Neural progenitor cell (in vitro differentiated cells): ENCODE measurements at regions not wholly inside any gene's neighbourhood (a gene's known extent, or its start where the extent isn't known, plus 50 kb on each side); places are given as distances from the start of the nearest gene placed in this dataset.
A peak's percentile ranks its signal among the peaks of the same experiment; 100 is the strongest.

ENCODE experiments used
- DNase-seq: peaks from one replicate; pipeline ENCODE4 v3.0.0-alpha.2; 2016; ENCODE audit warnings: low spot score
- H2AFZ ChIP-seq: fragments of 200-600 bp; sonication (generic); replicated peaks from 2 replicates; pipeline ENCODE4 v1.6.1; 2016; ENCODE audit warnings: antibody characterized with exemption
- H3F3A ChIP-seq: fragments of 200-600 bp; sonication (generic); 2 replicates; pipeline ENCODE4 v1.6.1; 2016; ENCODE audit warnings: antibody characterized with exemption, low read depth
- H3K27ac ChIP-seq: fragments of 200-600 bp; sonication (generic); 2 replicates; pipeline ENCODE4 v1.5.1; 2016; ENCODE audit warnings: mild to moderate bottlenecking
- H3K27me3 ChIP-seq: fragments of 200-600 bp; sonication (generic); 2 replicates; pipeline ENCODE4 v1.6.1; 2016; ENCODE audit warnings: mild to moderate bottlenecking, moderate library complexity
- H3K36me3 ChIP-seq: fragments of 200-600 bp; sonication (generic); 2 replicates; pipeline ENCODE4 v1.5.1; 2016
- H3K4me1 ChIP-seq: fragments of 200-600 bp; sonication (generic); 2 replicates; pipeline ENCODE4 v1.6.1; 2016; ENCODE audit warnings: mixed run types
- H3K4me2 ChIP-seq: fragments of 200-600 bp; sonication (generic); 2 replicates; pipeline ENCODE4 v1.6.1; 2016
- H3K4me3 ChIP-seq: fragments of 200-600 bp; sonication (generic); 2 replicates; pipeline ENCODE4 v1.5.1; 2016
- H3K79me2 ChIP-seq: fragments of 200-600 bp; sonication (generic); 2 replicates; pipeline ENCODE4 v1.6.1; 2016; ENCODE audit warnings: low read depth
- H3K9ac ChIP-seq: fragments of 200-600 bp; sonication (generic); 2 replicates; pipeline ENCODE4 v1.6.1; 2016
- H3K9me3 ChIP-seq: fragments of 200-600 bp; sonication (generic); 2 replicates; pipeline ENCODE4 v1.5.1; 2016; ENCODE audit warnings: low read depth
- H4K20me1 ChIP-seq: fragments of 200-600 bp; sonication (generic); 2 replicates; pipeline ENCODE4 v1.6.1; 2016; ENCODE audit warnings: low read depth
- H3K27ac Mint-ChIP-seq: 3 replicates; pipeline ENCODE4 v1.8.0; 2021; ENCODE audit warnings: mixed read lengths
- H3K27me3 Mint-ChIP-seq: 2 replicates; pipeline ENCODE4 v1.8.0; 2022; ENCODE audit warnings: low read depth, mild to moderate bottlenecking, inconsistent platforms, moderate library complexity, mixed read lengths; ENCODE audit not compliant: insufficient read depth
- H3K36me3 Mint-ChIP-seq: 3 replicates; pipeline ENCODE4 v1.8.0; 2021; ENCODE audit warnings: mixed read lengths
- H3K4me1 Mint-ChIP-seq: 3 replicates; pipeline ENCODE4 v1.8.0; 2021; ENCODE audit warnings: mixed read lengths
- H3K4me3 Mint-ChIP-seq: 3 replicates; pipeline ENCODE4 v1.8.0; 2021; ENCODE audit warnings: mild to moderate bottlenecking, moderate library complexity, mixed read lengths
- H3K9me3 Mint-ChIP-seq: 3 replicates; pipeline ENCODE4 v1.8.0; 2020; ENCODE audit warnings: mixed read lengths
- CTCF ChIP-seq: fragments of 200-600 bp; sonication (generic); IDR thresholded peaks from 2 replicates; pipeline ENCODE4 v1.5.1; 2017; ENCODE audit warnings: antibody characterized with exemption, mild to moderate bottlenecking
- EZH2 ChIP-seq: fragments of 200-600 bp; sonication (generic); IDR thresholded peaks from 2 replicates; pipeline ENCODE4 v1.6.1; 2017; ENCODE audit warnings: antibody characterized with exemption, mild to moderate bottlenecking, moderate library complexity
- EZH2phosphoT487 ChIP-seq: fragments of 200-600 bp; sonication (generic); IDR thresholded peaks from 2 replicates; pipeline ENCODE4 v1.6.1; 2017; ENCODE audit warnings: antibody characterized with exemption

- no peaks in the 10 kb centered on the region for H3K36me3 Mint-ChIP-seq
- H3K9me3 ChIP-seq = no peaks in the 10 kb centered on the region
- no peak overlapping the region for H3K4me3 Mint-ChIP-seq
- no peak overlapping the region for H3K4me3 ChIP-seq
- H3K27ac ChIP-seq = no peak overlapping the region
- no peak overlapping the region for H3K9ac ChIP-seq
- H3F3A ChIP-seq = no peaks in the 10 kb centered on the region
- H3K27me3 ChIP-seq = no peaks in the 10 kb centered on the region
- no peaks in the 10 kb centered on the region for H3K4me1 ChIP-seq
- no peak for DNase-seq
- H3K9me3 Mint-ChIP-seq = no peaks in the 10 kb centered on the region
- H2AFZ ChIP-seq = no peak overlapping the region
- no peaks in the 10 kb centered on the region for H3K27me3 Mint-ChIP-seq
- no peak overlapping the region for H3K27ac Mint-ChIP-seq
- H3K36me3 ChIP-seq = no peaks in the 10 kb centered on the region
- no peak for TF ChIP-seq EZH2phosphoT487
- no peak for TF ChIP-seq EZH2
- TF ChIP-seq CTCF = no peak
- no peak overlapping the region for H3K4me2 ChIP-seq
- peaks cover 8% of the 10 kb centered on the region for H3K4me1 Mint-ChIP-seq
- H3K79me2 ChIP-seq = no peaks in the 10 kb centered on the region
- H4K20me1 ChIP-seq = no peaks in the 10 kb centered on the region
Observed at GRCh38 chr10:130635528-130635927, 499.3 kb downstream of the GLRX3 start.

GRCh38 chr10:130636313-130636930, 500.2 kb downstream of the GLRX3 start:
- Histone ChIP-seq H3K9me3 (no peaks in the 10 kb centered on the region), H3K27me3 (no peaks in the 10 kb centered on the region), H3K36me3 (no peaks in the 10 kb centered on the region), H3K4me2 (no peak overlapping the region), H3K27ac (no peak overlapping the region), H2AFZ (no peak overlapping the region), H3K4me1 (no peaks in the 10 kb centered on the region), H3K4me3 (no peak overlapping the region), H3F3A (no peaks in the 10 kb centered on the region), H3K79me2 (no peaks in the 10 kb centered on the region), H4K20me1 (no peaks in the 10 kb centered on the region), H3K9ac (no peak overlapping the region)
- H3K27ac Mint-ChIP-seq = no peak overlapping the region
- H3K36me3 Mint-ChIP-seq = no peaks in the 10 kb centered on the region
- TF ChIP-seq CTCF (no peak), EZH2phosphoT487 (no peak), EZH2 (no peak)
- no peaks in the 10 kb centered on the region for H3K9me3 Mint-ChIP-seq
- DNase-seq = no peak
- H3K4me1 Mint-ChIP-seq = peaks cover 8% of the 10 kb centered on the region
- no peak overlapping the region for H3K4me3 Mint-ChIP-seq
- no peaks in the 10 kb centered on the region for H3K27me3 Mint-ChIP-seq

GRCh38 chr10:130637089-130637676, 501.0 kb downstream of the GLRX3 start:
- no peak overlapping the region for H3K27ac Mint-ChIP-seq

More at GRCh38 chr10:130637089-130637676, 501.0 kb downstream of the GLRX3 start:
- no peaks in the 10 kb centered on the region for H3K9me3 ChIP-seq
- TF ChIP-seq CTCF = no peak
- TF ChIP-seq EZH2 = no peak
- TF ChIP-seq EZH2phosphoT487 = no peak
- H3K4me3 ChIP-seq = no peak overlapping the region
- H3K4me2 ChIP-seq = no peak overlapping the region
- H4K20me1 ChIP-seq = no peaks in the 10 kb centered on the region
- H3K4me1 ChIP-seq = no peaks in the 10 kb centered on the region
- H3K36me3 Mint-ChIP-seq = no peaks in the 10 kb centered on the region
- no peak overlapping the region for H3K27ac ChIP-seq
- H3K36me3 ChIP-seq = no peaks in the 10 kb centered on the region
- H3K27me3 Mint-ChIP-seq = no peaks in the 10 kb centered on the region
- H3F3A ChIP-seq = no peaks in the 10 kb centered on the region
- no peaks in the 10 kb centered on the region for H3K79me2 ChIP-seq
- H3K4me3 Mint-ChIP-seq = no peak overlapping the region
- peaks cover 6% of the 10 kb centered on the region for H3K4me1 Mint-ChIP-seq
- H2AFZ ChIP-seq = peak overlapping the region; percentile 58
- no peaks in the 10 kb centered on the region for H3K9me3 Mint-ChIP-seq
- DNase-seq = no peak
- H3K27me3 ChIP-seq = no peaks in the 10 kb centered on the region
- H3K9ac ChIP-seq = no peak overlapping the region
